A549 (cell line): ENCODE measurements at regions not wholly inside any gene's neighbourhood (a gene's known extent, or its start where the extent isn't known, plus 50 kb on each side); places are given as distances from the start of the nearest gene placed in this dataset.
A peak's percentile ranks its signal among the peaks of the same experiment; 100 is the strongest.

ENCODE experiments used
- ATAC-seq, 2 experiments: fragments of 200-7000 bp in 1 of 2; fragments of >200 bp in 1 of 2; cut with Nextera tagmentation in 1 of 2; cut with Tn5 transposase in 1 of 2; 3 replicates each; pipeline versions ENCODE4 v1.8.0 to v1.9.1; 2018 to 2020; ENCODE audit warnings: mild to moderate bottlenecking in 1 of 2, moderate library complexity in 1 of 2
- CTCF ChIA-PET: fragments of 300-600 bp; sonication (Branson Sonifier 250); formaldehyde crosslinking; extraction: SDS; loops from one replicate; lab custom pipeline; 2021; ENCODE audit warnings: antibody characterized with exemption, inconsistent platforms; lab: Yijun Ruan, JAX
- POLR2A ChIA-PET: fragments of 350-600 bp; formaldehyde crosslinking; extraction: SDS; loops from one replicate; lab custom pipeline; 2021; ENCODE audit warnings: antibody characterized with exemption, inconsistent platforms; lab: Yijun Ruan, JAX
- DNase-seq, 2 experiments: peaks; one replicate each; pipeline versions ENCODE4 v3.0.0 to v3.0.0-alpha.2; 2011 to 2016; ENCODE audit warnings: low read depth in 1 of 2, low spot score in 1 of 2
- FAIRE-seq: peaks from 2 replicates; lab custom pipeline; 2011; peaks lifted over from hg19 to GRCh38; lab: Jason Lieb, UNC
- H3K27ac ChIP-seq, 2 experiments: fragments of >200 bp; sonication (Bioruptor Twin); formaldehyde crosslinking; 3 replicates each; pipeline ENCODE4 v1.5.1; 2016 to 2017
- H3K4me1 ChIP-seq: fragments of >200 bp; sonication (Bioruptor Twin); formaldehyde crosslinking; 3 replicates; pipeline ENCODE4 v1.6.1; 2016
- H3K4me2 ChIP-seq: fragments of >200 bp; sonication (Bioruptor Twin); formaldehyde crosslinking; 3 replicates; pipeline ENCODE4 v1.6.1; 2016
- H3K4me3 ChIP-seq: fragments of >200 bp; sonication (Bioruptor Twin); formaldehyde crosslinking; 3 replicates; pipeline ENCODE4 v1.5.1; 2016
- H3K9me3 ChIP-seq: fragments of >200 bp; sonication (Bioruptor Twin); formaldehyde crosslinking; 3 replicates; pipeline ENCODE4 v1.6.1; 2016
- FOSB ChIP-seq: fragments of 250-450 bp; sonication (Bioruptor Pico); IDR thresholded peaks from 2 replicates; pipeline ENCODE4 v1.5.0; 2020; ENCODE audit warnings: mild to moderate bottlenecking, moderate library complexity
- GATA3 ChIP-seq: IDR thresholded peaks from 2 replicates; pipeline ENCODE4 v1.6.1; 2012; ENCODE audit warnings: borderline replicate concordance
- HOXA7 ChIP-seq: fragments of 250-450 bp; sonication (Bioruptor Pico); IDR thresholded peaks from 2 replicates; pipeline ENCODE4 v1.5.0; 2020; ENCODE audit warnings: mild to moderate bottlenecking, moderate library complexity
- HOXB5 ChIP-seq: fragments of 250-450 bp; sonication (Bioruptor Pico); IDR thresholded peaks from 2 replicates; pipeline ENCODE4 v1.5.0; 2020; ENCODE audit warnings: mild to moderate bottlenecking, moderate library complexity
- NFE2L2 ChIP-seq: fragments of 150-350 bp; conservative IDR thresholded peaks from 2 replicates; pipeline ENCODE4 v1.6.1; 2014; ENCODE audit warnings: low read length
- PHF8 ChIP-seq: fragments of 200-600 bp; sonication (generic); IDR thresholded peaks from 2 replicates; pipeline ENCODE4 v1.6.1; 2016; ENCODE audit warnings: low read depth, mild to moderate bottlenecking, antibody characterized with exemption, moderate library complexity, borderline replicate concordance
- POLR2AphosphoS2 ChIP-seq: conservative IDR thresholded peaks from 2 replicates; pipeline ENCODE4 v1.6.1; 2012; ENCODE audit warnings: low read length, improper control_type of control experiment, inconsistent platforms
- RARB ChIP-seq: fragments of 250-450 bp; sonication (Bioruptor Pico); IDR thresholded peaks from 2 replicates; pipeline ENCODE4 v1.8.0; 2021; ENCODE audit warnings: mild to moderate bottlenecking, moderate library complexity
- SMC3 ChIP-seq: fragments of >200 bp; sonication (Bioruptor Twin); formaldehyde crosslinking; IDR thresholded peaks from 3 replicates; pipeline ENCODE4 v1.6.1; 2018; ENCODE audit warnings: inconsistent platforms
- ZC3H11A ChIP-seq: fragments of 450-650 bp; IDR thresholded peaks from 2 replicates; pipeline ENCODE4 v1.6.1; 2014; ENCODE audit warnings: antibody characterized with exemption, mild to moderate bottlenecking
- ZSCAN20 ChIP-seq: fragments of 250-450 bp; sonication (Bioruptor Pico); IDR thresholded peaks from 2 replicates; pipeline ENCODE4 v1.8.0; 2022; ENCODE audit warnings: mild to moderate bottlenecking, moderate library complexity
- WGBS: methylation state at CpG from one replicate; pipeline ENCODE4 v1.1.6; 2017; ENCODE audit errors: missing lambda C conversion rate; 5-methylcytosine and 5-hydroxymethylcytosine counted together
- TF ChIP-seq, protein P1 (sequence below): fragments of 250-450 bp; sonication (Bioruptor Pico); IDR thresholded peaks from 2 replicates; pipeline ENCODE4 v1.5.0; 2020; ENCODE audit warnings: low read depth, mild to moderate bottlenecking, moderate library complexity
- TF ChIP-seq, protein P2 (sequence below): fragments of 250-450 bp; sonication (Bioruptor Pico); IDR thresholded peaks from 2 replicates; pipeline ENCODE4 v1.5.0; 2021; ENCODE audit warnings: mild to moderate bottlenecking, moderate library complexity, borderline replicate concordance
- TF ChIP-seq, protein P3 (sequence below): IDR thresholded peaks from 2 replicates; pipeline ENCODE4 v1.6.1; 2012
- TF ChIP-seq, protein P4 (sequence below): fragments of >200 bp; sonication (Bioruptor Twin); formaldehyde crosslinking; IDR thresholded peaks from 3 replicates; pipeline ENCODE4 v1.6.1; 2016
- TF ChIP-seq, protein P5 (sequence below): fragments of >200 bp; sonication (Bioruptor Twin); formaldehyde crosslinking; IDR thresholded peaks from 2 replicates; pipeline ENCODE4 v1.6.1; 2016
- TF ChIP-seq, protein P6 (sequence below): fragments of 200-600 bp; sonication (generic); IDR thresholded peaks from 2 replicates; pipeline ENCODE4 v1.6.1; 2016; ENCODE audit warnings: antibody characterized with exemption, mild to moderate bottlenecking, moderate library complexity
- TF ChIP-seq, protein P7 (sequence below): fragments of >200 bp; sonication (Bioruptor Twin); formaldehyde crosslinking; IDR thresholded peaks from 3 replicates; pipeline ENCODE4 v1.5.1; 2016

DNA sequence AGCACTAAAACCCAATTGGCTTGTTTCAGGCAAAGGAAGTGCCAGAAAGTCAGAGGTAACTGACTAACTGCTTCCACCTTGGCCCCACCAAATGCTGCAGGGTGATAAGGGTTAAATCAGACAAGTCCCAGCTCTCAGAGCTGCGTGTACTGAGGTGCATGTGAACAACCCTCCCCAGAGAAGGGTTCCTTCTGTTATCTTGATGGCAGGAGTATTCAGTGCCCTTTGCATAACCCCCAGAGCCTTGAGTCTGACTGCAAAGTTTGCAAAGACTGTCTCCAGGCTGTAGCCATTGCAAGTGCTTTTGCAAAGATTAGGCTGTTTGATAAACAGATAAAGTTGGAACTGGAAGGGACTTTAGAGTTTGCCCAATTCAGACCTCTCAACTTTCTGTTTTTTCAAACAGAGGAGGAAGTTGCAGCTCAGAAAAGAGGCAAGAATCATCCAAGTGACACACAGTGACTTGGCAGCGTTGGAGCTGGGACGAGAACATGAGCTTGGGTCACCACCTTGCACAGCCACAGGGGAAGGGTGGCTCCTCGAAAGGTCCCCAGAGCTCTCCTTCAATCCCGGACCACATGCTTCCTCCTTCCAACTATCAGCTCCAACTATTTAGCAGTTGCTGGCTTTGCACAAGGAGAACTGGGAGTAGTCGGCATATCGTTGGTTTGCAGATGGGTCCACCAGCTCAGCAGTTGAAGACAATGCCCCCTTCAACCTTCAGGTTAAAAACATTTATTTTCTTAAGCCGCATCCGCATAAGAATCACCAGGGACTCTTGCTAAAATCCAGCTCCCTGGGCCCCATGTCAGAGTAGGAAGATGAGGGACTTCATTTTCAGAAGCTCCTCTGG, 224.8 kb upstream of the HES1 start:
- TF ChIP-seq, protein P1, sequence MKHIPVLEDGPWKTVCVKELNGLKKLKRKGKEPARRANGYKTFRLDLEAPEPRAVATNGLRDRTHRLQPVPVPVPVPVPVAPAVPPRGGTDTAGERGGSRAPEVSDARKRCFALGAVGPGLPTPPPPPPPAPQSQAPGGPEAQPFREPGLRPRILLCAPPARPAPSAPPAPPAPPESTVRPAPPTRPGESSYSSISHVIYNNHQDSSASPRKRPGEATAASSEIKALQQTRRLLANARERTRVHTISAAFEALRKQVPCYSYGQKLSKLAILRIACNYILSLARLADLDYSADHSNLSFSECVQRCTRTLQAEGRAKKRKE (CRISPR knock-in tag) = no peak
- TF ChIP-seq HOXB5 (no peak), HOXA7 (no peak), PHF8 (no peak), NFE2L2 (no peak)
- WGBS = 53% methylated on average over 9 of the region's 9 CpGs
- ATAC-seq (no peak; a peak in 2 of 6 replicates), DNase-seq (peak in 1 of 2 experiments; percentile 8), FAIRE-seq (no peak)
- Histone ChIP-seq H3K4me1 (no peaks in the 10 kb centered on the region), H3K4me2 (no peak overlapping the region), H3K4me3 (no peak overlapping the region), H3K9me3 (peaks cover 5% of the 10 kb centered on the region; the same call in 1 of the 3 replicates), H3K27ac (no peak overlapping the region)
- ChIA-PET POLR2A (no interaction called here), CTCF (no interaction called here)

DNA sequence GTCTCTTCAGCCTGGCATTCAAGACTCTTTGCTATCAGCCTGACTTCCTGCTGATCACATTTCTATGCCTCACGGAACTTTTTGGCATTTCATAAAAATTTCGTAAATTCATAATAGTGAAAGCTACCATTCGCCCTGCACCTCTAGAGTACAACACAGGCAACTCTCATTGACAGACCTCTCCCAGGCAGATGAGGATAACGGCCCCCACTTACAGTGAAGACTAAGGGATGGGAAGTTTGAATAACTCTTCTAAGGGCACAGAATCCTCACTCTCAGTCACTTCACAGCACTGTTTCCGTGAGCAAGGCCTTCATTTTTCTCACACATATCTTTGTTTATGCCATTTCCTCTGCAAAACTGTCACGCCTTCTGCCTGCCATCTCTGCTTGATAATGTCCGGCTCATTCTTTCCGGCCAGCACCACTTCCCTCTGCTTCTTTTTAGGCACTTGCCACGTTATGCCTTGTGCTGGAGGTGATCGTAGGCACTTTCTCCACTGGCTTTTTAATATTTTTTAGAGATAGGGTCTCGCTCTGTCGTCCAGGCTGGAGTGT, 224.1 kb upstream of the HES1 start:
- no peak overlapping the region for H3K4me2 ChIP-seq
- H3K27ac ChIP-seq = no peak overlapping the region
- no peak overlapping the region for H3K4me3 ChIP-seq
- ATAC-seq (no peak), FAIRE-seq (no peak), DNase-seq (no peak)
- 86% methylated on average over 12 of the region's 12 CpGs for WGBS
- ChIA-PET CTCF (no interaction called here), POLR2A (no interaction called here)
- TF ChIP-seq, protein P2, sequence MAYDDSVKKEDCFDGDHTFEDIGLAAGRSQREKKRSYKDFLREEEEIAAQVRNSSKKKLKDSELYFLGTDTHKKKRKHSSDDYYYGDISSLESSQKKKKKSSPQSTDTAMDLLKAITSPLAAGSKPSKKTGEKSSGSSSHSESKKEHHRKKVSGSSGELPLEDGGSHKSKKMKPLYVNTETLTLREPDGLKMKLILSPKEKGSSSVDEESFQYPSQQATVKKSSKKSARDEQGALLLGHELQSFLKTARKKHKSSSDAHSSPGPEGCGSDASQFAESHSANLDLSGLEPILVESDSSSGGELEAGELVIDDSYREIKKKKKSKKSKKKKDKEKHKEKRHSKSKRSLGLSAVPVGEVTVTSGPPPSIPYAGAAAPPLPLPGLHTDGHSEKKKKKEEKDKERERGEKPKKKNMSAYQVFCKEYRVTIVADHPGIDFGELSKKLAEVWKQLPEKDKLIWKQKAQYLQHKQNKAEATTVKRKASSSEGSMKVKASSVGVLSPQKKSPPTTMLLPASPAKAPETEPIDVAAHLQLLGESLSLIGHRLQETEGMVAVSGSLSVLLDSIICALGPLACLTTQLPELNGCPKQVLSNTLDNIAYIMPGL (CRISPR knock-in tag) = no peak
- TF ChIP-seq NFE2L2 = no peak
- no peak for TF ChIP-seq FOSB (CRISPR knock-in tag)
- TF ChIP-seq ZC3H11A = no peak
- TF ChIP-seq, protein P3, sequence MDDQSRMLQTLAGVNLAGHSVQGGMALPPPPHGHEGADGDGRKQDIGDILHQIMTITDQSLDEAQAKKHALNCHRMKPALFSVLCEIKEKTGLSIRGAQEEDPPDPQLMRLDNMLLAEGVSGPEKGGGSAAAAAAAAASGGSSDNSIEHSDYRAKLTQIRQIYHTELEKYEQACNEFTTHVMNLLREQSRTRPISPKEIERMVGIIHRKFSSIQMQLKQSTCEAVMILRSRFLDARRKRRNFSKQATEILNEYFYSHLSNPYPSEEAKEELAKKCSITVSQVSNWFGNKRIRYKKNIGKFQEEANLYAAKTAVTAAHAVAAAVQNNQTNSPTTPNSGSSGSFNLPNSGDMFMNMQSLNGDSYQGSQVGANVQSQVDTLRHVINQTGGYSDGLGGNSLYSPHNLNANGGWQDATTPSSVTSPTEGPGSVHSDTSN = no peak
- no peak for TF ChIP-seq ZSCAN20 (CRISPR knock-in tag)
- no peak for TF ChIP-seq RARB (CRISPR knock-in tag)
- TF ChIP-seq, protein P4, sequence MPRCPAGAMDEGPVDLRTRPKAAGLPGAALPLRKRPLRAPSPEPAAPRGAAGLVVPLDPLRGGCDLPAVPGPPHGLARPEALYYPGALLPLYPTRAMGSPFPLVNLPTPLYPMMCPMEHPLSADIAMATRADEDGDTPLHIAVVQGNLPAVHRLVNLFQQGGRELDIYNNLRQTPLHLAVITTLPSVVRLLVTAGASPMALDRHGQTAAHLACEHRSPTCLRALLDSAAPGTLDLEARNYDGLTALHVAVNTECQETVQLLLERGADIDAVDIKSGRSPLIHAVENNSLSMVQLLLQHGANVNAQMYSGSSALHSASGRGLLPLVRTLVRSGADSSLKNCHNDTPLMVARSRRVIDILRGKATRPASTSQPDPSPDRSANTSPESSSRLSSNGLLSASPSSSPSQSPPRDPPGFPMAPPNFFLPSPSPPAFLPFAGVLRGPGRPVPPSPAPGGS = no peak
- TF ChIP-seq, protein P5, sequence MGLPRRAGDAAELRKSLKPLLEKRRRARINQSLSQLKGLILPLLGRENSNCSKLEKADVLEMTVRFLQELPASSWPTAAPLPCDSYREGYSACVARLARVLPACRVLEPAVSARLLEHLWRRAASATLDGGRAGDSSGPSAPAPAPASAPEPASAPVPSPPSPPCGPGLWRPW = no peak
- TF ChIP-seq POLR2AphosphoS2 = no peak
- TF ChIP-seq GATA3 = no peak
- TF ChIP-seq, protein P6, sequence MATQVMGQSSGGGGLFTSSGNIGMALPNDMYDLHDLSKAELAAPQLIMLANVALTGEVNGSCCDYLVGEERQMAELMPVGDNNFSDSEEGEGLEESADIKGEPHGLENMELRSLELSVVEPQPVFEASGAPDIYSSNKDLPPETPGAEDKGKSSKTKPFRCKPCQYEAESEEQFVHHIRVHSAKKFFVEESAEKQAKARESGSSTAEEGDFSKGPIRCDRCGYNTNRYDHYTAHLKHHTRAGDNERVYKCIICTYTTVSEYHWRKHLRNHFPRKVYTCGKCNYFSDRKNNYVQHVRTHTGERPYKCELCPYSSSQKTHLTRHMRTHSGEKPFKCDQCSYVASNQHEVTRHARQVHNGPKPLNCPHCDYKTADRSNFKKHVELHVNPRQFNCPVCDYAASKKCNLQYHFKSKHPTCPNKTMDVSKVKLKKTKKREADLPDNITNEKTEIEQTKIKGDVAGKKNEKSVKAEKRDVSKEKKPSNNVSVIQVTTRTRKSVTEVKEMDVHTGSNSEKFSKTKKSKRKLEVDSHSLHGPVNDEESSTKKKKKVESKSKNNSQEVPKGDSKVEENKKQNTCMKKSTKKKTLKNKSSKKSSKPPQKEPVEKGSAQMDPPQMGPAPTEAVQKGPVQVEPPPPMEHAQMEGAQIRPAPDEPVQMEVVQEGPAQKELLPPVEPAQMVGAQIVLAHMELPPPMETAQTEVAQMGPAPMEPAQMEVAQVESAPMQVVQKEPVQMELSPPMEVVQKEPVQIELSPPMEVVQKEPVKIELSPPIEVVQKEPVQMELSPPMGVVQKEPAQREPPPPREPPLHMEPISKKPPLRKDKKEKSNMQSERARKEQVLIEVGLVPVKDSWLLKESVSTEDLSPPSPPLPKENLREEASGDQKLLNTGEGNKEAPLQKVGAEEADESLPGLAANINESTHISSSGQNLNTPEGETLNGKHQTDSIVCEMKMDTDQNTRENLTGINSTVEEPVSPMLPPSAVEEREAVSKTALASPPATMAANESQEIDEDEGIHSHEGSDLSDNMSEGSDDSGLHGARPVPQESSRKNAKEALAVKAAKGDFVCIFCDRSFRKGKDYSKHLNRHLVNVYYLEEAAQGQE = no peak
- no peak for TF ChIP-seq SMC3
- TF ChIP-seq, protein P7, sequence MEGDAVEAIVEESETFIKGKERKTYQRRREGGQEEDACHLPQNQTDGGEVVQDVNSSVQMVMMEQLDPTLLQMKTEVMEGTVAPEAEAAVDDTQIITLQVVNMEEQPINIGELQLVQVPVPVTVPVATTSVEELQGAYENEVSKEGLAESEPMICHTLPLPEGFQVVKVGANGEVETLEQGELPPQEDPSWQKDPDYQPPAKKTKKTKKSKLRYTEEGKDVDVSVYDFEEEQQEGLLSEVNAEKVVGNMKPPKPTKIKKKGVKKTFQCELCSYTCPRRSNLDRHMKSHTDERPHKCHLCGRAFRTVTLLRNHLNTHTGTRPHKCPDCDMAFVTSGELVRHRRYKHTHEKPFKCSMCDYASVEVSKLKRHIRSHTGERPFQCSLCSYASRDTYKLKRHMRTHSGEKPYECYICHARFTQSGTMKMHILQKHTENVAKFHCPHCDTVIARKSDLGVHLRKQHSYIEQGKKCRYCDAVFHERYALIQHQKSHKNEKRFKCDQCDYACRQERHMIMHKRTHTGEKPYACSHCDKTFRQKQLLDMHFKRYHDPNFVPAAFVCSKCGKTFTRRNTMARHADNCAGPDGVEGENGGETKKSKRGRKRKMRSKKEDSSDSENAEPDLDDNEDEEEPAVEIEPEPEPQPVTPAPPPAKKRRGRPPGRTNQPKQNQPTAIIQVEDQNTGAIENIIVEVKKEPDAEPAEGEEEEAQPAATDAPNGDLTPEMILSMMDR = no peak
- H3K9me3 ChIP-seq = peaks cover 5% of the 10 kb centered on the region; the same call in 1 of the 3 replicates
- no peaks in the 10 kb centered on the region for H3K4me1 ChIP-seq
